HepG2 (cell line): ENCODE measurements at regions not wholly inside any gene's neighbourhood (a gene's known extent, or its start where the extent isn't known, plus 50 kb on each side); places are given as distances from the start of the nearest gene placed in this dataset.

Experiments used
- ATAC-seq: fragments of 200-7000 bp; cut with Tn5 transposase; 3 replicates; pipeline ENCODE4 v1.9.1; 2020; ENCODE audit warnings: mild to moderate bottlenecking, moderate library complexity
- BruUV-seq: library from RNA; stranded (reverse); fragments of 400-500 nt; replicated peaks from 2 replicates; lab custom pipeline; 2021; lab: Mats Ljungman, UMichigan
- CTCF ChIA-PET: fragments of 300-600 bp; formaldehyde crosslinking; extraction: SDS; loops from one replicate; lab custom pipeline; 2021; ENCODE audit warnings: low total read pairs, inconsistent platforms, low intra/inter-chr PET ratio; lab: Yijun Ruan, JAX
- POLR2A ChIA-PET: fragments of 350-600 bp; sonication (Branson Sonifier 250); formaldehyde crosslinking; loops from one replicate; lab custom pipeline; 2020; ENCODE audit warnings: antibody characterized with exemption, inconsistent platforms; lab: Yijun Ruan, JAX
- DNase-seq: peaks from one replicate; pipeline ENCODE4 v3.0.0-alpha.2; 2015; ENCODE audit warnings: low spot score
- FAIRE-seq: peaks from 3 replicates; lab custom pipeline; 2011; peaks lifted over from hg19 to GRCh38; lab: Jason Lieb, UNC
- H2AFZ ChIP-seq: one replicate; pipeline ENCODE4 v1.6.1; 2011; ENCODE audit warnings: low read length, inconsistent platforms
- H3K27ac ChIP-seq: fragments of 300-600 bp; 3 replicates; pipeline ENCODE4 v1.8.0; 2011; ENCODE audit warnings: mixed run types, mild to moderate bottlenecking, mixed read lengths, low read length, inconsistent platforms; ENCODE audit not compliant: insufficient read depth; ENCODE audit errors: extremely low read length
- H3K27me3 ChIP-seq, 2 experiments: fragments of 200-600 bp in 1 of 2; 2 replicates in 1 of 2; 3 replicates in 1 of 2; pipeline versions ENCODE4 v1.6.0 to v1.8.0; 2011; ENCODE audit warnings: low read length in 2 of 2, mild to moderate bottlenecking in 2 of 2, moderate library complexity in 2 of 2, inconsistent platforms in 1 of 2; ENCODE audit not compliant: insufficient read depth in 2 of 2, control insufficient read depth in 1 of 2
- H3K36me3 ChIP-seq, 2 experiments: fragments of 200-600 bp in 1 of 2; replicated peaks in 1 of 2; 2 replicates in 1 of 2; 3 replicates in 1 of 2; pipeline versions ENCODE4 v1.5.1 to v1.8.0; 2011; ENCODE audit warnings: low read length in 2 of 2, inconsistent platforms in 1 of 2; ENCODE audit not compliant: insufficient read depth in 2 of 2, control insufficient read depth in 1 of 2
- H3K4me1 ChIP-seq: 2 replicates; pipeline ENCODE4 v1.5.1; 2012; ENCODE audit warnings: low read length, inconsistent platforms; ENCODE audit not compliant: insufficient read depth
- H3K4me2 ChIP-seq: 2 replicates; pipeline ENCODE4 v1.6.0; 2011; ENCODE audit warnings: low read depth, low read length, inconsistent platforms
- H3K4me3 ChIP-seq, 3 experiments: fragments of 200-600 bp in 1 of 3; sonication (generic), shearing (Covaris generic) in 1 of 3; replicated peaks in 1 of 3; 2 replicates each; pipeline ENCODE4 v1.5.1; 2011 to 2016; ENCODE audit warnings: low read length in 3 of 3, inconsistent platforms in 2 of 3, low read depth in 2 of 3, mild to moderate bottlenecking in 2 of 3, control low read depth in 1 of 3, mixed read lengths in 1 of 3; ENCODE audit not compliant: insufficient read depth in 1 of 3
- H3K79me2 ChIP-seq: one replicate; pipeline ENCODE4 v1.6.1; 2011; ENCODE audit warnings: low read length, inconsistent platforms; ENCODE audit not compliant: insufficient read depth
- H3K9ac ChIP-seq: 2 replicates; pipeline ENCODE4 v1.6.0; 2011; ENCODE audit warnings: mild to moderate bottlenecking, low read depth, low read length, inconsistent platforms; ENCODE audit not compliant: insufficient read depth
- H3K9me3 ChIP-seq: 2 replicates; pipeline ENCODE4 v1.5.1; 2012; ENCODE audit warnings: mild to moderate bottlenecking, low read length
- H4K20me1 ChIP-seq: 2 replicates; pipeline ENCODE4 v1.6.0; 2011; ENCODE audit warnings: inconsistent platforms, mild to moderate bottlenecking, low read length, moderate library complexity; ENCODE audit not compliant: insufficient read depth
- FOXO1 ChIP-seq: sonication (generic); formaldehyde crosslinking; IDR thresholded peaks from 2 replicates; pipeline ENCODE4 v1.4.0; 2020; ENCODE audit warnings: missing genetic modification reagents
- GFI1 ChIP-seq: sonication (generic); formaldehyde crosslinking; IDR thresholded peaks from 2 replicates; pipeline ENCODE4 v1.5.0; 2020; ENCODE audit warnings: missing genetic modification reagents, mild to moderate bottlenecking, borderline replicate concordance
- NAIF1 ChIP-seq: sonication (generic); formaldehyde crosslinking; IDR thresholded peaks from 2 replicates; pipeline ENCODE4 v1.5.0; 2020; ENCODE audit warnings: mild to moderate bottlenecking, missing genetic modification reagents, borderline replicate concordance
- NR2F6 ChIP-seq, 2 experiments: IDR thresholded peaks; 2 replicates each; pipeline ENCODE4 v1.6.1; 2016; ENCODE audit warnings: antibody characterized with exemption in 1 of 2, mild to moderate bottlenecking in 1 of 2
- NR3C1 ChIP-seq: sonication (generic); formaldehyde crosslinking; IDR thresholded peaks from 2 replicates; pipeline ENCODE4 v1.4.0; 2020; ENCODE audit warnings: missing genetic modification reagents
- PHF20 ChIP-seq: sonication (generic); formaldehyde crosslinking; IDR thresholded peaks from 2 replicates; pipeline ENCODE4 v1.5.0; 2020; ENCODE audit warnings: mild to moderate bottlenecking, missing genetic modification reagents
- PRPF4 ChIP-seq: fragments of 200-400 bp; formaldehyde crosslinking; IDR thresholded peaks from 2 replicates; pipeline ENCODE4 v1.6.1; 2016; ENCODE audit warnings: low read length, low read depth; ENCODE audit not compliant: poor library complexity, severe bottlenecking
- RFX3 ChIP-seq: IDR thresholded peaks from 2 replicates; pipeline ENCODE4 v1.6.1; 2016; ENCODE audit warnings: missing biosample characterization, missing genetic modification reagents
- RFXAP ChIP-seq: sonication (generic); formaldehyde crosslinking; IDR thresholded peaks from 2 replicates; pipeline ENCODE4 v1.4.0; 2020; ENCODE audit warnings: missing genetic modification reagents, borderline replicate concordance
- TAF1 ChIP-seq: sonication (generic); formaldehyde crosslinking; IDR thresholded peaks from 2 replicates; pipeline ENCODE4 v1.4.0; 2020; ENCODE audit warnings: missing genetic modification reagents
- U2AF2 ChIP-seq: fragments of 200-400 bp; formaldehyde crosslinking; IDR thresholded peaks from 2 replicates; pipeline ENCODE4 v1.6.1; 2017; ENCODE audit warnings: low read depth, mild to moderate bottlenecking, low read length
- XBP1 ChIP-seq: sonication (generic); formaldehyde crosslinking; IDR thresholded peaks from 2 replicates; pipeline ENCODE4 v1.5.0; 2020; ENCODE audit warnings: missing genetic modification reagents
- ZBTB8A ChIP-seq: sonication (generic); formaldehyde crosslinking; IDR thresholded peaks from 2 replicates; pipeline ENCODE4 v1.4.0; 2020; ENCODE audit warnings: mild to moderate bottlenecking, low read depth, missing genetic modification reagents, borderline replicate concordance
- ZNF232 ChIP-seq: sonication (generic); formaldehyde crosslinking; IDR thresholded peaks from 2 replicates; pipeline ENCODE4 v1.4.0; 2020; ENCODE audit warnings: missing genetic modification reagents, borderline replicate concordance
- ZNF256 ChIP-seq: sonication (generic); formaldehyde crosslinking; conservative IDR thresholded peaks from 2 replicates; pipeline ENCODE4 v1.4.0; 2020; ENCODE audit warnings: missing genetic modification reagents
- ZNF337 ChIP-seq: sonication (generic); formaldehyde crosslinking; IDR thresholded peaks from 2 replicates; pipeline ENCODE4 v1.5.1; 2020; ENCODE audit warnings: missing genetic modification reagents, low read depth, mild to moderate bottlenecking, borderline replicate concordance
- ZNF33B ChIP-seq: sonication (generic); formaldehyde crosslinking; IDR thresholded peaks from 2 replicates; pipeline ENCODE4 v1.5.1; 2020; ENCODE audit warnings: mild to moderate bottlenecking, missing genetic modification reagents
- ZNF775 ChIP-seq: sonication (generic); formaldehyde crosslinking; IDR thresholded peaks from 2 replicates; pipeline ENCODE4 v1.4.0; 2020; ENCODE audit warnings: missing genetic modification reagents, mild to moderate bottlenecking, moderate library complexity, borderline replicate concordance
- ZXDC ChIP-seq: sonication (generic); formaldehyde crosslinking; IDR thresholded peaks from 2 replicates; pipeline ENCODE4 v1.5.0; 2020; ENCODE audit warnings: mild to moderate bottlenecking, missing genetic modification reagents
- WGBS: methylation state at CpG from one replicate; pipeline ENCODE4 v1.1.6; 2017; ENCODE audit warnings: low lambda C conversion rate; 5-methylcytosine and 5-hydroxymethylcytosine counted together
- in situ Hi-C: cut with HindIII; loops from 2 replicates; pipeline ENCODE4 v1.10.0; 2017; ENCODE audit warnings: low pct_unique_long_range_greater_than_20kb; ENCODE audit not compliant: extremely low pct_ligation_motif_present
- intact Hi-C: fragments of 100-400 bp; cut with micrococcal nuclease; formaldehyde crosslinking; loops from one replicate; pipeline ENCODE4 v1.10.0; 2022; ENCODE audit not compliant: unreplicated experiment

- ChIA-PET POLR2A (no interaction called here), CTCF (no interaction called here)
- DNase-seq (no peak), FAIRE-seq (no peak), ATAC-seq (no peak)
- no peaks in the 10 kb centered on the region for H3K36me3 ChIP-seq
- H3K9ac ChIP-seq, result no peak overlapping the region
- no peak overlapping the region for H2AFZ ChIP-seq
- H3K4me2 ChIP-seq, result no peak overlapping the region
- H3K4me1 ChIP-seq, result no peaks in the 10 kb centered on the region
- H3K4me3 ChIP-seq, result no peak overlapping the region
- intact Hi-C loops, result no loop called here
- in situ Hi-C loops, result no loop called here
- no peaks in the 10 kb centered on the region for H3K9me3 ChIP-seq
- H3K27ac ChIP-seq, result no peak overlapping the region
- WGBS, result 14% methylated on average over 8 of the region's 9 CpGs
- H4K20me1 ChIP-seq, result no peaks in the 10 kb centered on the region
- no TSS peak for BruUV-seq
- no peak for TF ChIP-seq U2AF2
- TF ChIP-seq ZNF33B (CRISPR knock-in tag), result no peak
- no peak for TF ChIP-seq TAF1
- TF ChIP-seq RFXAP (CRISPR knock-in tag), result no peak
- TF ChIP-seq RFX3 (CRISPR knock-in tag), result no peak
- TF ChIP-seq PRPF4, result no peak
- no peak for TF ChIP-seq NR2F6 (IDR thresholded peaks at IDR 0.05)
- no peak for TF ChIP-seq NR2F6 (CRISPR knock-in tag; IDR thresholded peaks at IDR 0.05)
- TF ChIP-seq ZNF232, result no peak
- TF ChIP-seq PHF20 (CRISPR knock-in tag), result no peak
- no peak for TF ChIP-seq ZNF775
- TF ChIP-seq FOXO1, result no peak
- no peak for TF ChIP-seq GFI1
- TF ChIP-seq XBP1, result no peak
- TF ChIP-seq NAIF1 (CRISPR knock-in tag), result no peak
- no peak for TF ChIP-seq ZNF256
- TF ChIP-seq ZBTB8A (CRISPR knock-in tag), result no peak
- TF ChIP-seq NR3C1 (CRISPR knock-in tag), result no peak
- TF ChIP-seq ZXDC, result no peak
- TF ChIP-seq ZNF337 (CRISPR knock-in tag), result no peak
- H3K27me3 ChIP-seq, result peaks cover 6 to 16% of the 10 kb centered on the region in 2 experiments; a peak in 2 of 5 replicates
- no peaks in the 10 kb centered on the region for H3K79me2 ChIP-seq
Observed at GRCh38 chr1:5662086-5662743, 330.0 kb downstream of the NPHP4 start.
